Neural cell (in vitro differentiated cells): ENCODE measurements at regions not wholly inside any gene's neighbourhood (a gene's known extent, or its start where the extent isn't known, plus 50 kb on each side); places are given as distances from the start of the nearest gene placed in this dataset.

Experiments
- H2AFZ ChIP-seq: fragments of 200-600, 300-800 bp; sonication (generic), shearing (Covaris generic); 2 replicates; pipeline ENCODE4 v1.6.0; 2014; ENCODE audit warnings: low read depth, mild to moderate bottlenecking, antibody characterized with exemption, low read length, moderate library complexity
- H3F3A ChIP-seq: fragments of 200-600 bp; shearing (Covaris generic); 2 replicates; pipeline ENCODE4 v1.6.1; 2016; ENCODE audit warnings: mild to moderate bottlenecking, moderate library complexity, mixed read lengths, antibody characterized with exemption, low read length; ENCODE audit not compliant: insufficient read depth, poor library complexity, severe bottlenecking
- H3K27ac ChIP-seq: fragments of 200-600, 300-800 bp; sonication (generic), shearing (Covaris generic); 2 replicates; pipeline ENCODE4 v1.5.1; 2014; ENCODE audit warnings: mild to moderate bottlenecking, low read length, moderate library complexity
- H3K27me3 ChIP-seq: fragments of 300-800, 200-600 bp; sonication (generic), shearing (Covaris generic); 2 replicates; pipeline ENCODE4 v1.6.0; 2014; ENCODE audit warnings: mild to moderate bottlenecking, low read depth, low read length, moderate library complexity; ENCODE audit not compliant: insufficient read depth
- H3K36me3 ChIP-seq: fragments of 300-800, 200-600 bp; sonication (generic), shearing (Covaris generic); 2 replicates; pipeline ENCODE4 v1.5.1; 2014; ENCODE audit warnings: mild to moderate bottlenecking, antibody characterized with exemption, low read length, moderate library complexity; ENCODE audit not compliant: insufficient read depth
- H3K4me2 ChIP-seq: fragments of 300-800, 200-600 bp; sonication (generic), shearing (Covaris generic); 2 replicates; pipeline ENCODE4 v1.6.0; 2014; ENCODE audit warnings: mild to moderate bottlenecking, low read length
- H3K4me3 ChIP-seq: fragments of 300-800, 200-600 bp; sonication (generic), shearing (Covaris generic); 2 replicates; pipeline ENCODE4 v1.5.1; 2014; ENCODE audit warnings: mild to moderate bottlenecking, low read length, moderate library complexity
- H3K79me2 ChIP-seq: fragments of 200-600 bp; shearing (Covaris generic); replicated peaks from 2 replicates; pipeline ENCODE4 v1.6.0; 2014; ENCODE audit warnings: mild to moderate bottlenecking, low read length, moderate library complexity; ENCODE audit not compliant: insufficient read depth
- H3K9ac ChIP-seq: fragments of 300-800, 200-600 bp; sonication (generic), shearing (Covaris generic); 2 replicates; pipeline ENCODE4 v1.6.1; 2016; ENCODE audit warnings: mild to moderate bottlenecking, low read length, mixed read lengths
- H3K9me2 ChIP-seq: fragments of 200-600 bp; shearing (Covaris generic); 2 replicates; pipeline ENCODE4 v1.6.1; 2016; ENCODE audit warnings: mild to moderate bottlenecking, low read length, mixed read lengths; ENCODE audit not compliant: insufficient read depth
- H3K9me3 ChIP-seq: fragments of 200-600, 300-800 bp; sonication (generic), shearing (Covaris generic); 2 replicates; pipeline ENCODE4 v1.6.1; 2016; ENCODE audit warnings: mild to moderate bottlenecking, mixed run types, low read length, moderate library complexity, mixed read lengths
- H4K20me1 ChIP-seq: fragments of 200-600 bp; shearing (Covaris generic); 2 replicates; pipeline ENCODE4 v1.6.1; 2016; ENCODE audit warnings: mild to moderate bottlenecking, mixed run types; ENCODE audit not compliant: insufficient read depth
- EP300 ChIP-seq: fragments of 450-650 bp; conservative IDR thresholded peaks from 2 replicates; pipeline ENCODE4 v1.6.1; 2014; ENCODE audit warnings: antibody characterized with exemption, mild to moderate bottlenecking, moderate library complexity; ENCODE audit not compliant: poor library complexity, severe bottlenecking
- EZH2 ChIP-seq: fragments of 200-600, 300-800 bp; shearing (Covaris generic), sonication (generic); IDR thresholded peaks from 2 replicates; pipeline ENCODE4 v1.6.1; 2014; ENCODE audit warnings: antibody characterized with exemption, low read length, borderline replicate concordance, mild to moderate bottlenecking; ENCODE audit not compliant: insufficient read depth, poor library complexity, severe bottlenecking
- MXI1 ChIP-seq: fragments of 450-650 bp; conservative IDR thresholded peaks from 2 replicates; pipeline ENCODE4 v1.6.1; 2014; ENCODE audit warnings: antibody characterized with exemption, mild to moderate bottlenecking; ENCODE audit not compliant: poor library complexity, severe bottlenecking
- POLR2AphosphoS5 ChIP-seq: IDR thresholded peaks from 2 replicates; pipeline ENCODE4 v1.6.1; 2012
- RAD21 ChIP-seq: fragments of 450-650 bp; conservative IDR thresholded peaks from 2 replicates; pipeline ENCODE4 v1.6.1; 2014; ENCODE audit warnings: antibody characterized with exemption, mild to moderate bottlenecking, moderate library complexity
- SMC3 ChIP-seq: fragments of 450-650 bp; conservative IDR thresholded peaks from 2 replicates; pipeline ENCODE4 v1.6.1; 2014; ENCODE audit warnings: antibody characterized with exemption, mild to moderate bottlenecking, moderate library complexity; ENCODE audit not compliant: poor library complexity
- TAF1 ChIP-seq: IDR thresholded peaks from 2 replicates; pipeline ENCODE4 v1.6.1; 2012; ENCODE audit warnings: low read depth
- TF ChIP-seq, protein P1 (sequence below): IDR thresholded peaks from 2 replicates; pipeline ENCODE4 v1.6.1; 2012; ENCODE audit warnings: borderline replicate concordance
- TF ChIP-seq, protein P2 (sequence below): fragments of 450-650 bp; IDR thresholded peaks from 2 replicates; pipeline ENCODE4 v1.5.1; 2014; ENCODE audit warnings: antibody characterized with exemption, mild to moderate bottlenecking, moderate library complexity; ENCODE audit not compliant: poor library complexity, severe bottlenecking

DNA sequence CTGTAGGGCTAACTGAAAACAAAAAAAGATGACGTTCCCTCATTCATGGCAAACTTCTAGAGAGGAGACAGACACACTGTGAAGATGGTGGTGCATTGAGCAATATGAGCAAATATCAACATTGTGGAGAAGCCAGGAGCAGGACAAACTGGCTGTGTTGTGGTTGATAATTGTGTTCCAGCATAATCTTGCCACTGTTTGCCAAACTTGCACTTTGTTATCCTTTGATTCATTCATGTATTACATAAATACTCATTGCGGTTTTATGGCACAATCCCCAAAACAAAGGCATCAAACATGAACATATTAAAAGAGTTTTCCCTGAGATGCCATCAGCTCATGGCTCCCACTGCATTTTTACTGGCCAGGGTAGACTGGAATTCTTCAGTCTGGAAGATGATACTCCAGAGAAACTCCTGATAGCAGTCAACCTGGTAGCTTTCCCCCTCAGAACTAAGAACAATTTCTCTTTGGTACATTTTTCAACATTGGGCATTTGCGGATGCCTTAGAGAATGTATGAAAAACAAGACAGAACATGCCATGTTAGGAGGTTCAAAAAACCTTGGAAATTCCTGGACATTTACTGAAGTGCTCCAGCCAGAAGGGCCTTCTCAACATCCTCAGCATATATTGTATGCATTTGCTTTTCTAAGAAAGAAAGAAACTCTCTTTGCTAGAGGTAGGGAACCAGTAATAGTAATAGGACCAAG, 487.4 kb upstream of the CELF4 start:
- H3K4me2 ChIP-seq = no peak overlapping the region
- H3K27ac ChIP-seq = no peak overlapping the region
- H3K9me3 ChIP-seq = no peaks in the 10 kb centered on the region
- no peaks in the 10 kb centered on the region for H3F3A ChIP-seq
- no peaks in the 10 kb centered on the region for H3K27me3 ChIP-seq
- no peak overlapping the region for H3K4me3 ChIP-seq
- TF ChIP-seq RAD21 (no peak), EZH2 (no peak), EP300 (no peak)
- TF ChIP-seq, protein P1, sequence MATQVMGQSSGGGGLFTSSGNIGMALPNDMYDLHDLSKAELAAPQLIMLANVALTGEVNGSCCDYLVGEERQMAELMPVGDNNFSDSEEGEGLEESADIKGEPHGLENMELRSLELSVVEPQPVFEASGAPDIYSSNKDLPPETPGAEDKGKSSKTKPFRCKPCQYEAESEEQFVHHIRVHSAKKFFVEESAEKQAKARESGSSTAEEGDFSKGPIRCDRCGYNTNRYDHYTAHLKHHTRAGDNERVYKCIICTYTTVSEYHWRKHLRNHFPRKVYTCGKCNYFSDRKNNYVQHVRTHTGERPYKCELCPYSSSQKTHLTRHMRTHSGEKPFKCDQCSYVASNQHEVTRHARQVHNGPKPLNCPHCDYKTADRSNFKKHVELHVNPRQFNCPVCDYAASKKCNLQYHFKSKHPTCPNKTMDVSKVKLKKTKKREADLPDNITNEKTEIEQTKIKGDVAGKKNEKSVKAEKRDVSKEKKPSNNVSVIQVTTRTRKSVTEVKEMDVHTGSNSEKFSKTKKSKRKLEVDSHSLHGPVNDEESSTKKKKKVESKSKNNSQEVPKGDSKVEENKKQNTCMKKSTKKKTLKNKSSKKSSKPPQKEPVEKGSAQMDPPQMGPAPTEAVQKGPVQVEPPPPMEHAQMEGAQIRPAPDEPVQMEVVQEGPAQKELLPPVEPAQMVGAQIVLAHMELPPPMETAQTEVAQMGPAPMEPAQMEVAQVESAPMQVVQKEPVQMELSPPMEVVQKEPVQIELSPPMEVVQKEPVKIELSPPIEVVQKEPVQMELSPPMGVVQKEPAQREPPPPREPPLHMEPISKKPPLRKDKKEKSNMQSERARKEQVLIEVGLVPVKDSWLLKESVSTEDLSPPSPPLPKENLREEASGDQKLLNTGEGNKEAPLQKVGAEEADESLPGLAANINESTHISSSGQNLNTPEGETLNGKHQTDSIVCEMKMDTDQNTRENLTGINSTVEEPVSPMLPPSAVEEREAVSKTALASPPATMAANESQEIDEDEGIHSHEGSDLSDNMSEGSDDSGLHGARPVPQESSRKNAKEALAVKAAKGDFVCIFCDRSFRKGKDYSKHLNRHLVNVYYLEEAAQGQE = no peak
- H4K20me1 ChIP-seq = no peaks in the 10 kb centered on the region
- no peaks in the 10 kb centered on the region for H3K9me2 ChIP-seq
- H2AFZ ChIP-seq = no peak overlapping the region
- H3K9ac ChIP-seq = no peak overlapping the region
- no peaks in the 10 kb centered on the region for H3K79me2 ChIP-seq
- H3K36me3 ChIP-seq = no peaks in the 10 kb centered on the region

DNA sequence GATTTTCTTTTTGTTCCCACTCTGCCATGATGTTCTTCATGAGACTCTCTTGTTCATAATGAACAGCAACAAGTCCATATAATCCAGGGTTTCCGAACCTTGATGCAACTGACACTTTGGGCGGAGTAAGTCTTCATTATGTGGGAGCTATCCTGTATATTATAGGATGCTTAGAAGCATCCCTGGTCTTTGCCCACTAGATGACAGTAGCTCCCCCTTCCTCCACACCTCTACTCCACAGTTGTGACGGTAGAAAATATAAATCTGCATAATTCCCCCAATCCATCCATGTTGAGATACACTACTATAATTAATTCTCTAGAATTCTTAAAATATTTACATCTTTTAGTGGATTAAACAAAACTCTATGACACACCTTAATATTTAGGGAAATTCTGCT, 482.2 kb upstream of the CELF4 start:
- Histone ChIP-seq H3K27ac (no peak overlapping the region), H3K27me3 (no peaks in the 10 kb centered on the region)

More for the DNA sequence above, 482.2 kb upstream of the CELF4 start:
- Histone ChIP-seq H3K9ac (no peak overlapping the region), H3K79me2 (no peaks in the 10 kb centered on the region), H3K4me3 (no peak overlapping the region), H3F3A (no peaks in the 10 kb centered on the region), H3K9me2 (no peaks in the 10 kb centered on the region), H3K4me2 (no peak overlapping the region), H3K36me3 (no peaks in the 10 kb centered on the region), H4K20me1 (no peaks in the 10 kb centered on the region), H3K9me3 (no peaks in the 10 kb centered on the region), H2AFZ (no peak overlapping the region)
- no peak for TF ChIP-seq POLR2AphosphoS5
- TF ChIP-seq, protein P2, sequence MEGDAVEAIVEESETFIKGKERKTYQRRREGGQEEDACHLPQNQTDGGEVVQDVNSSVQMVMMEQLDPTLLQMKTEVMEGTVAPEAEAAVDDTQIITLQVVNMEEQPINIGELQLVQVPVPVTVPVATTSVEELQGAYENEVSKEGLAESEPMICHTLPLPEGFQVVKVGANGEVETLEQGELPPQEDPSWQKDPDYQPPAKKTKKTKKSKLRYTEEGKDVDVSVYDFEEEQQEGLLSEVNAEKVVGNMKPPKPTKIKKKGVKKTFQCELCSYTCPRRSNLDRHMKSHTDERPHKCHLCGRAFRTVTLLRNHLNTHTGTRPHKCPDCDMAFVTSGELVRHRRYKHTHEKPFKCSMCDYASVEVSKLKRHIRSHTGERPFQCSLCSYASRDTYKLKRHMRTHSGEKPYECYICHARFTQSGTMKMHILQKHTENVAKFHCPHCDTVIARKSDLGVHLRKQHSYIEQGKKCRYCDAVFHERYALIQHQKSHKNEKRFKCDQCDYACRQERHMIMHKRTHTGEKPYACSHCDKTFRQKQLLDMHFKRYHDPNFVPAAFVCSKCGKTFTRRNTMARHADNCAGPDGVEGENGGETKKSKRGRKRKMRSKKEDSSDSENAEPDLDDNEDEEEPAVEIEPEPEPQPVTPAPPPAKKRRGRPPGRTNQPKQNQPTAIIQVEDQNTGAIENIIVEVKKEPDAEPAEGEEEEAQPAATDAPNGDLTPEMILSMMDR = no peak
- no peak for TF ChIP-seq MXI1
- TF ChIP-seq TAF1 = no peak
- no peak for TF ChIP-seq SMC3
